GM18507 (cell line): ENCODE measurements at regions not wholly inside any gene's neighbourhood (a gene's known extent, or its start where the extent isn't known, plus 50 kb on each side); places are given as distances from the start of the nearest gene placed in this dataset.

Experiments
- DNase-seq: peaks from one replicate; pipeline ENCODE4 v3.0.0; 2011; ENCODE audit warnings: low read depth; ENCODE audit not compliant: insufficient read length; ENCODE audit errors: extremely low spot score
- FAIRE-seq: peaks from 2 replicates; lab custom pipeline; 2011; peaks lifted over from hg19 to GRCh38; lab: Jason Lieb, UNC

DNA sequence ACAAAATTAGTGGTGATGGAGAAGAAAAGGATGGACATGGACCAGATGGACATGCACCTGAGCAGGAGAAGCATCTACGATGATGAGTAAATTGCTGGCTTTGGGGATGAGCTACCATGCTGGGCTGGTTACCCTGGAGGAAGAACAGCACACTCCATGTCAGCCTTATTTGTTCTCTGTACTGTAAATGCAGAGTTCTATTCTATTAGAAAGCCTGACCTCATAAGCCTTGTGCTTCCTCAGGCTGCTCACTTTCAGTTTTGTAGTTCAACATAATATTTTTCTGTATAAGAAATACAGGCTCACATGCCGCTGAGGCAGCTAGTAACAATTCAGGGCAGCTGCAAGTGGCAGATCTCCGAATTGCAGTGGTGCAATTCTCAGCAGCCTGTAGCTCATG lies 249.6 kb downstream of the PLA2G4A start:
- FAIRE-seq: no peak
- DNase-seq: no peak

DNA sequence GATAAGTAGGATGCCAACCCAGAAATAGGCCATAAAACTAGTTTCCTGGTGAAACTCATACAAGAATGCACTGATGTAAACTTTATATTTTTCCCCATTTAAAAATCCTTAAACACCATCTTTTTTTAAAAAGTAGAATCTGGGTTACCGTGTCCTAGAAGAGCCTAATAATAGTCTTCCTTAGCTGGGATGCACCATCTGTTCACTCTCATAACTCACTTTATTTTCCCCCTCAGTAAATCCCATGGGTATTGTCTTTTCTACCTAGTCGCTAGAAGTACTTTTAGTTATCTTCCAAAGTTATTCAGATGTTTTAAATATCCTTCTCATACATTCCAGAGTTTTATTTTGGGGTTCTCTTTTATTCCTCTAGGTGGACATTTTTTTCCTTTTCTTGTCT lies 250.2 kb downstream of the PLA2G4A start:
- DNase-seq: no peak
- FAIRE-seq: no peak

DNA sequence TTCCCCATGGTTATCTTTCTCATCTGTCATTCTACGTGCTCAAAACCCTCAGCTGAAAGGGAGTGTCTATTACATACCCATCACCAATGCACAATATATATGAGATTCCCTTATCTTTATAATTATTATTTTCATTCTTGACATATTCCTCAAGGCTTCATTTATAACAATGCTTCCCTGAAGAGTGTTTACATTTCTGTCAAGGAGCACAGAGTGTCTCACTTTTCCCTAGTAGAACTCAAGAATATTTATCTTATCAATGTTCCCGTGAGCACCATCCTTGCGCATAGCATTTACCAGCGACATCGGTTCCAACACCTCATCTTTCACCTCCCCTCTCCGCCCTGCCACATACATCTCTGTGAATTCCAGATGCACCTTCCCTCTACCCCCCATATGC lies 250.6 kb downstream of the PLA2G4A start:
- FAIRE-seq (no peak), DNase-seq (no peak)

DNA sequence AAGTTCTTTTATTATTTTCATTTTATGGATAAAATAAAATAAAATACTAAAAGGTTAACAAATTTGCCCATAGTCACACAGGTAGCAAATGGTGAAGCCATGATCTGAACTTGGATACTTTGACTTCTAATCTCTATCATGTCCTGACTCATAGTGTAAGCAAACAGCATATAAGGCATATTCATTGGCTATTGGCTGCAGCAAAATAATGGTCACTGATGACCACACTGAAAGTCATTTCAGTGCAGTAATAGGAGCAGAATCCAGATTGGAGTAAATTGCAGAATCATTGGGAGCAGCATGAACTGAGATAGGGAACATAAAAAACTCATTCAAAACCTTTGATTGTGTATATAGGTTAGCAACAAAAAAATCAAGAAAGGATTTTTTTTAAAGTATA lies 262.9 kb downstream of the PLA2G4A start:
- DNase-seq (no peak), FAIRE-seq (no peak)

DNA sequence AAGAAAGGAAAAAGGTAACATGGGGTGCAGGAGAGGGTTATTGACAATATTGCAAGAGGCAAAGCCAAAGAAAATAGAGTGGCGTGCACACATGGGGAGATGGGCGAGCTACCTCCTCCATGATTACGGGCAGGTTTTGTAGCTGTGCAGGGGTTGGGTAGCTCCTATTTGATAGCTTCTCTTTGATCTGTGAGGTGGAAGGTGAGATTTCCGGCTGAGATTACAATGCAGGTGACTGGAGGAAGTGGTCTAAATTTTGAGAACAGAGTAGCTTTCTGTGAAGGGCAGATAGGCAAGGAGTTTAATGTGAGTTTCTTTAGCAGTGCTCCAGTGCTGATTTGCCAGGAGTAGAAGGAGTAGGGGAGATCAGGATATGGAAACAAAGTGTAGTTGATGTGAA lies 263.4 kb downstream of the PLA2G4A start:
- FAIRE-seq (no peak), DNase-seq (no peak)

DNA sequence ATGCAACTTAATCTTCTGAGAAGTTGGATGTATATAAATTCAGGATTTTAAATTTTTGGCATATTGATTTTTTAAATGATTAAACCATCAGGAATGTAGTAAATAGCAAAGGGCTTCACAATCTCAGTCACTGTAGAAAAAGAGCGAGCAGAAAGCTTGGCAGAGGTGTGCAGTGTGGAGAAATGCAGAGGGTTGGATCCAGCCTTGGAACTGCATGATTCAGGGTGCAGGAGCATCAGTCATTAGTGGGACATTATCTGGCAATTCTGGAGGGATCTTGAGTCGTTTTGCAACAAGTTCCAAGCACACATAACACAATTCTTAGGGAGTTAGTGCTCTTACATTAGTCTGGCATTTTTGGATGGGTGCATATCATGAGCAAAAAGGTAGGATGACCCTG lies 267.9 kb downstream of the PLA2G4A start:
- FAIRE-seq: no peak
- DNase-seq: no peak

DNA sequence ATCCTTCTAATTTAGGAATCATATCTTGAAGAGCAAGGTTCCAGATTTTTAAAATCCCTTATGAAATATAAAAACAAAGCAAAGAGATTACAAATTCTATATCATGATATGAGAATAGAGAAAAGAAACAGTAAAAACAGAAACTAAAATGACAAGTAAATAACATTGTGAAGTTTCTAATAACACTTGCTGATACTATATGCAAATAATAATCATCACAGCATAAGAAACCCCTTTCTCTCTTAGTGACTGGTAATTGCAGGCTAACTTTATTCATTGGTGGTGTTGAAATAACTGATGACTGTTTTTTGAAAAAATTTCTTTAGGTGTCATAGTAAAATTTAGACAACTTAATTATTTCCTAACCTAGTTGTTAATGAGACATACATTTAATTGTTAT lies 281.6 kb downstream of the PLA2G4A start:
- FAIRE-seq: no peak
- no peak for DNase-seq

DNA sequence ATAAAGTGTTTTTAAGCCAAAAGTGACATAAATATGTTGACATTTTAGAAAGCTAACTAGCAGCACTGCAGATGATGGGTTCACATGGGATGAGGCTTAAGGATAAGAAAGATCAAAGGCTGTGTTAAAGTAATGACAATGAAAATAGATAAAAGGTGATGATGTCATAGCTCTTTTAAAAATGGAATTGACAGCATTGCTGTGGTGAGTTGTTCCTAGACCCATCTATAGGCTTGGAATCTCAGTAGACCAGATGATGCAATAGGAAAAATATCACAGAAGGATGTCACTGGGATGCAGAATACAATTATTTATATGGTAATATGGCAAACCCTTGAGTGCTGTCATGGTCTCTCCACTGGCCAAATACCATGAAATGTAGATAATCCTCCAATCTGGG lies 286.0 kb downstream of the PLA2G4A start:
- FAIRE-seq (no peak), DNase-seq (no peak)

DNA sequence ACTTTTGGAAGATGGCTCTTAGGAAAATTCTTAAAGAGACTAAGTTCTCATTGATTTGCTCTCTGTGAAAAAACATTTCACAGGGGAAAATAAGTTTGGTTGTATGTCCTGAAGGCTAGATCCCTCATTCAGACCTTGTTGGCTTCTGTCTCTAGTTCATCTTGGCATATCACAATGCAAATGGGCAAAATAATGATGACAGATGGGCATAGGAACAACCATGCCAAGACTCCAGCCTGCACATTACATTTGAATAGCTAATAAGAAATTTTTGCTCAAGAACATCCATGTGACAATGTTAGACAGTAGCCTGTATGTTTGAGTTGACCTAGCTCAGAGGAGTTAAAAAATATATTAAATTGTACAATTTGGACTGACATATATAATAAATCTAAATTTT lies 292.9 kb downstream of the PLA2G4A start:
- no peak for DNase-seq
- FAIRE-seq: no peak

DNA sequence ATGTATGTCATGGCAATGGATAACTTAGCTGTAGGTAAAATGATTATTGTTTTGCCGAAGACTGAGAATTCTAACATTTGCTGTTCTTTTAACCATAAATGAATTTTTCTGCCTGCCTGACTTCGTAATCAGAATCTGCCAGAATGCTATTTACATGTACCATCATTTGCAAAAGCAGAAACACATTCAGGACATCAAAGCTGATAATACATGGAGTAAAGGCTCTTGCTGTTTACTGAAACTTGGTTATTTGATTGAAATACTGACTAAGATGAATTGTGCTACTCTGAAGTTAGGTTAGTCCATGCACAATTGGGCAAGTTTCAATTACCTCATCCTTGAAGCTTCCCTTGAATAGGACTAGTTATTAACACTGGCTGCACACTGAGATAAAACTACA lies 293.8 kb downstream of the PLA2G4A start:
- no peak for FAIRE-seq
- DNase-seq: no peak

DNA sequence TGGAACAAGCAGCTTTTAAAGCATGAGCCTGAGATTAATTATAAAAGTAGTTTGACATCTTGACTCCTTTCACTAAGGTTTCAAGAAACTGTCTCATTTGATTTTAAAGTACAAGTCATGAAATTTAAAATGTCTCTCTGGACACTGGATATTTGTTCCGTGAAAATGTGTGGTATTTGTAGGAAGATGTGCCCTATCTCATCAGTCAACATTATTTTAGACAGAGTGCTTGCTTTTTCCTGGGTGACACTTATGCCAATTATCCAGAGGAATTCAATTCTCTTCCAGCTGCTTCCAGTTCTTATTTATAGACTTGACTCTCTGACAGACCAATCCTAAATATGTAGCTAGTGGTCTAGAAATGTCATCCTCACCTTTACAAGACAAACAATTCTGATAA lies 300.4 kb downstream of the PLA2G4A start:
- FAIRE-seq (no peak), DNase-seq (no peak)

DNA sequence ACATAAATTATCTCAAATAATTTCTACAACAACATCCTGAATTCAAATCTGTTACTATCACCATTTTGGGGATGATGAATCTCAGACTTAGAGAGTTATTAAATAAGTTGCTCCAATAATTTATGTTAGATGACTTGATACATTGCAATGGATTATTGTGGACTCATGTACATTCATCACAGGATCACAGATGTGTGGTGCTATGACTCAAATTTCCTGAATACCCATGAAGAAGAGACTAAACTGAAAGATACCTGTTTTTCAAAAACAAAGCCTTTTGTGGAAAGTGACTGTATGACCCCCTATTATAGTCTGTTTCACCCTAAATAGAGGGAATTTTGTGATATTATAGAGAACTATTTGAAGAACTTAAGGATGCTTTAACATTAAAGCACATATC lies 315.0 kb downstream of the PLA2G4A start:
- FAIRE-seq (no peak), DNase-seq (no peak)

DNA sequence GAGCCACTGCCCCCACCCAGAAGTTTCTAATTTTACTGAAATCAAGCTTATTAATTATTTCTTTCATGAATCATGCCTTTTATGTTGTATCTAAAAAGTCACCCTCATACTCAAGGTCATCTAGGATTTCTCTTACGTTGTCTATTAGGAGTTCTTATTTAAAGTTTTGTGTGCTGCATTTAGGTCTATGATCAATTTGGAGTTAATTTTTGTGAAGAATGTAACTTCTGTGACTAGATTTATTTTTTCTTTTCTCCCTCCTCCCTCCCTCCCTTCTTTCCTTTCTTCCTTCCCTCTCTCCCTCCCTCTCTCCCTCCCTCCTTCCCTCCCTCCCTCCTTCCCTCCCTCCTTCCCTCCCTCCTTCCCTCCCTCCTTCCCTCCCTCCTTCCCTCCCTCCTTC lies 317.6 kb downstream of the PLA2G4A start:
- no peak for FAIRE-seq
- DNase-seq: no peak

DNA sequence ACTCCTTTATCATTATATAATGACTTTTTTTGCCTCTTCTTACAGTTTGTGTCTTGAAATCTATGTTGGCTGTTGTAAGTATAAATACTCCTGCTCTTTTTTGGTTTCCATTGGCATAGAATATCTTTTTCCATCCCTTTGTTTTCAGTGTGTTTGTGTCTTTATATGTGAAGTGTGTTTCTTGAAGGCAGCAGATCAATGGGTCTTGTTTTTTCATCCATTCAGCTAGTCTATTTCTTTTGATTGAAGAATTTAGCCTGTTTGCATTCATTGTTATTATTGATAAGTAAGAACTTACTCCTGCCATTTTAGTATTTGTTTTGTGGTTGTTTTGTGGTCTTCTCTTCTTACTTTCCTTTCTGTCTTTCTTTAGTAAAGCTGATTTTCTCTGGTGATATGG lies 322.8 kb downstream of the PLA2G4A start:
- FAIRE-seq (no peak), DNase-seq (no peak)

DNA sequence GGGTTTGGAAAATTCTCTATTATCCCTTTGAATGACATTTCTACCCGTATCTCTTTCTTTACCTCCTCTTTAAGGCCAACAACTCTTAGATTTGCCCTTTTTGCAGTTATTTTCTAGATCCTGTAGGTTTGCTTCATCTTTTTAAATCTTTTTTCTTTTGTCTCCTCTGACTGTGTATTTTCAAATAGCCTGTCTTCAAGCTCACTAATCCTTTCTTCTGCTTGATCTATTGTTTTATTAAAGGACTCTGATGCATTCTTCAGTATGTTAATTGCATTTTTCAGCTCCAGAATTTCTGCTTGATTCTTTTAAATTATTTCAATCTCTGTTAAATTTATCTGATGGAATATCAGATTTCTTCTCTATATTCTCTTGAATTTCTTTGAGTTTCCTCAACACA lies 324.3 kb downstream of the PLA2G4A start:
- FAIRE-seq (no peak), DNase-seq (no peak)

DNA sequence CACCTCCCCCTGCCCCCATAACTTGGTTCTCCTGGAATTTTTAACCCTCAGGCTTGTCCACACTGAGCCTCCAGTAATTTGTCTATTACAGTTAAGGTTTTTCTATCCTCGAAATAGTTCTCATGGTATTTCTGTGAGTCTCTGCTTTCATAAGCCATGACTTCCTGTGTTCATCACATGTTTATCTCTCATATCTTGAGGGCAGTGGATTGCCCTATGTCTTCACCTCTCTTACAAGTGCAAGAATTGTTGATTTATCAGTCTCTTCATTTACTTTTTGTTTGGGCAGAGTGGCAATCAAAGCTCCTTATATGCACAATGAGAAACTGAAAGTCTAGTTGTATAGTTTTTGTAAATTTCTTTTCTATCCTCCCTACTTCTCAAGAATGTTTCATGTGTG lies 328.4 kb downstream of the PLA2G4A start:
- FAIRE-seq (no peak), DNase-seq (no peak)

DNA sequence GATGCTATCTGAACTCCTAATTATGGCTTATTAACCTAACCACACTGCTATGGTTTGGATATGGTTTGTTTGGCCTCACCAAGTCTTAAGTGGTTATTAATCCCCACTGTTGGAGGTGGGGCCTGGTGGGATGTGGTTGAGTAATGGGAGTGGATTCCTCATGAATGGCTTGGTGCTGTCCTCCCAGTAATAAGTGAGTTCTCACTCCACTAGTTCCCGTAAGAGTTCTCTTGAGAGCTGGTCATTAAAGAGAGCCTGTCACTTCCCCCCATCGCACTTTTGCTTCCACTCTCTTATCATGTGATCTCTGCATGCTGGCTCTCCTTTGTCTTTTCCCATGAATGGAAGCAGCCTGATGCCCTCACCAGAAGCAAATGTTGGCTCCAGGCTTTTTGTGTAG lies 328.8 kb downstream of the PLA2G4A start:
- FAIRE-seq: no peak
- DNase-seq: no peak

DNA sequence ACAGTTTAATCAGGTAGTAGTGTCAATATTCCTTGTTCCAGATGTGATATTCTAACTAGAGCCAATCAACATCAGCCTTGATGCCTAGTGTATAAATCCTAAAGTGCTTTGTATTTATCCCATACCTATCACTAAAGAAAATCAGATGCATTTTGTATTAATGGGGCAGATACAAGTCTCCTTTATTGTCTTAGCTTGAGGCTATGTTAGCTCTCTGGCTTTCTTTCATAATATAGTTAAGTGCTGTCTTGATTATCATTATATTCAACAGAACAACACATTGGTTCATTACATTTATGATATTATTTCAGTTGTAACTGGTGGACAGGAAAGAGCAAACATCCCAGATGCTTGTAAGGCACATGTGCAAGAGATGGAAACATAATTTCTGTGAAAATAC lies 338.8 kb downstream of the PLA2G4A start:
- DNase-seq: no peak
- FAIRE-seq: no peak

DNA sequence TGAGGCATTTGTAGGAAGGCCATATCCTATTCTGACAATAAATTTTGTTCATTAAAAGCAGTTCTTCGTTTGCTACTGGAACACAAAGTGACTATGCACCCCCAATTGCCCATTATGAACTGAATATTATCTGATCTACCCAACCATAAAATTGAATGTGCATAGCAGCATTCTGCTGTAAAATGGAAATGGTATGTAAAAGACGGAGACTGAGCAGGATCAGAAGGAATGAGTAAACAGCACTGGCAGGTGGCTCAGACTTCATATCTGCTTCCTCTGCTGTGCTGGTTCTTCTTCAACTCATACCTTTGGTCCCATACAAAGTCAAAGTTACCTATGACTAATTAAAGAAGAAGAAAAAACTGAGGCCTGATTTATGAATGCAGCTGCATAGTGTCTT lies 339.5 kb downstream of the PLA2G4A start:
- FAIRE-seq: no peak

DNA sequence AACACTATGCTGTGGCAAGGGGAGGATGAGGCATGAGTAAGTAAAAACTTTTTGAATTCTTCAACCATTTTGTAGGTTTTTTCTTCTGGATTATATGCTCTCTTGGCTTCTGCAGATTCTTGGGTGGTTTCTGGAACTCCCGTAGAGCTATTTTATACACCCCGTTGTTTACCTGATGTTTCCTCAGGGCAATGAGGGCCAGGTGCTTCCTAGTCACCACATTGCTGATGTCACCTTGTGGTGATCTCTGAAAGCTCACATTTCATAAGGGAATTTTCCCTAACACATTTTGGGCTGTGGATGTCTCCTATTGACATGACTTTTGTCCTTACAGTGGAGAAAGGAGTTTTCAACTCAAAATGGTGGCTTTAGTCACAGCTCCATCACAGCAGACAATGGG lies 356.6 kb downstream of the PLA2G4A start:
- FAIRE-seq: no peak
- no peak for DNase-seq

More for the DNA sequence above, 339.5 kb downstream of the PLA2G4A start:
- DNase-seq: no peak

DNA sequence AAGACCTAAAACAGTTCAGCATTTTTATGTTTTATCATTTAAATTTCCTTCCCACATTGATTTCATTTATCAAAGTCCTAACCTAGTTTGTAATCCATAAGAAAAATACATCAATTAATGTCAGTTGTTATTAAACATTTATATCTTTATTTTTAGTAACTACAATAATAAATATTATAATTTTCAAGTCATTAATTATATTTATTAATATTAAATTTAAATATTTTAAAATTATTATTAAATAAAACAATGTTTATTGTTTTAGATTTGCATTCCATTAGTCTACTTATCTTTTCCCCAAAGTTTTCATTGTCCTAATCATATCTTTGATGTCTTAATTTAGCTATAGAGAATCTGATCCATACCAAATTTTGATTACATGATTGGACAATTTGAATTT lies 368.9 kb downstream of the PLA2G4A start:
- DNase-seq: no peak
- FAIRE-seq: no peak

DNA sequence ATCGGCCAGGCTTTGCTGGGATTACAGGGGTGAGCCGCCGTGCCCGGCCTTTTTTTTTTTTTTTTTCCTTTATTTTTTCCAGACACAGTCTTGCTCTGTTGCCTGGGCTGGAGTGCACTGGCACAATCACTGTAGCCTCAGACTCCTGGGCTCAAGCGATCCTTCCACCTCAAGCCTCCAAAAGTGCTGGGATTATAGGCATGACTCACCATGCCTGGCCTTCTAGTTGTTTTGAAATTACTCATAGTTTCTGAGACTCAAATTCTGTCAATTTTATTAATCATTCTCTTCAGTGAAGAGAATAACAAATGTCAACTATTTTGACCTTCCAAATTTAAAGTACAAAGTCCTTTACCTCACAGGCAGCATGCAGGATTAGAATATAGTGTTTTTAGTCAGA lies 374.5 kb downstream of the PLA2G4A start:
- FAIRE-seq: no peak

DNA sequence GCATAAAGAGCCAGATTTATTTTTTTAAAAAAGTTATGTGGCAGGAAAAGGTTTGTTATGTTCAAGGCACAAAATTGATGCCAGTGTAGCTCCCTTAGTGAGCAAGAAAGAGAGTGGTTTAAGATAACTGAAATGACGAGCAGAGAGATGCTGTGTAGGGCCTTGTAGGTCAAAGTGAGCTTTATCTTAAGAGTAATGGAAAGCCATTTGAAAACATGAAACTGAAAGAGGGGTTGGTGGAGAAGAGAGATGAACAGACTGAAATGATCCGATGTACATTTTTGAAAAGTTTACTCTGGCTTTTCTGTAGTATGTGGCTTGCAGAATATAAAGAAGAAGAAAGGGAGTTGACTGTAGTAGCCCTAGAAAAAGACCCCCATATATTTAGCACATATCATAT lies 383.6 kb downstream of the PLA2G4A start:
- FAIRE-seq: no peak

More for the DNA sequence above, 374.5 kb downstream of the PLA2G4A start:
- no peak for DNase-seq

More for the DNA sequence above, 383.6 kb downstream of the PLA2G4A start:
- no peak for DNase-seq
